Fibroblast of pulmonary artery (primary cell): ENCODE measurements at regions not wholly inside any gene's neighbourhood (a gene's known extent, or its start where the extent isn't known, plus 50 kb on each side); places are given as distances from the start of the nearest gene placed in this dataset.

Experiments
- DNase-seq: peaks from one replicate; pipeline ENCODE4 v3.0.0-alpha.2; 2010; ENCODE audit warnings: low read depth
- H3K4me3 ChIP-seq: replicated peaks from 2 replicates; pipeline ENCODE4 v1.5.1; 2011; ENCODE audit warnings: low read depth, mild to moderate bottlenecking, control low read depth, low read length, moderate library complexity
- TF ChIP-seq, protein P1 (sequence below): IDR thresholded peaks from 2 replicates; pipeline ENCODE4 v1.5.1; 2011; ENCODE audit warnings: mild to moderate bottlenecking, control low read depth, low read length, inconsistent platforms; ENCODE audit errors: missing control alignments

DNA sequence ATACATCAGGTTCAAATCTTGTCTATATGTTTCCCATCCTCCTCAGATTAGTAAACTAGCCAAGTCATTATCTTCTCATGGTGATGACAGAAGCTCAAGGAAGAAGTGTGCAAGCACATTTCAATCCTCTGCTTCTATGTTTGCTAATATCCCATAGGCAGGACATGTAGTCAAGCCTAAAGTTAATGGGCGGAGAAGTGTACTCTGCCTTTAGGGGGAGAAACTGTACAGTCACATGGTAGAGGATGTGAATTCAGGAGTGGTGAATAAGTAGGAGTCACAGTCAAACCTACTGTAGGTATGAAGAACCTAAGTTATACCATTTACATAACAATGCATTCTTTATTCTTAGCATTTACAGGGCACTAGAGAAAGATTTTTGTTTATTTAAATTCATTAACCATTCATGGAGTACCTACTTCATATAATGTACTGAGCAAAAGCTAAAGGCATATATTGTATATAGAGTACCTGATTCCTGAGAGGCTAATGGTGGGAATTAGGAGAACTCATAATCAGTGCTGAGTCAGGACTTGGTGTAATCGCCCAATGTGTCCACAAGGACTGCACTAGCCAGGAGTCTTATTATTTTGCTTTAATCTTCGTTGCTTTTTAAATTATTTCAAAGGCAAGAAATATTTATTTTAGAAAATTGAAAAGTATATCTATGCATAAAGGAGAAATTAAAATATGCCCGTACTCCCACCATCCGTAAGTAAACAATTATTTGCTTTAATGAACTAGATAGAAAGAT is 394.3 kb upstream of the ETAA1 start:
- H3K4me3 ChIP-seq: no peak overlapping the region
- TF ChIP-seq, protein P1, sequence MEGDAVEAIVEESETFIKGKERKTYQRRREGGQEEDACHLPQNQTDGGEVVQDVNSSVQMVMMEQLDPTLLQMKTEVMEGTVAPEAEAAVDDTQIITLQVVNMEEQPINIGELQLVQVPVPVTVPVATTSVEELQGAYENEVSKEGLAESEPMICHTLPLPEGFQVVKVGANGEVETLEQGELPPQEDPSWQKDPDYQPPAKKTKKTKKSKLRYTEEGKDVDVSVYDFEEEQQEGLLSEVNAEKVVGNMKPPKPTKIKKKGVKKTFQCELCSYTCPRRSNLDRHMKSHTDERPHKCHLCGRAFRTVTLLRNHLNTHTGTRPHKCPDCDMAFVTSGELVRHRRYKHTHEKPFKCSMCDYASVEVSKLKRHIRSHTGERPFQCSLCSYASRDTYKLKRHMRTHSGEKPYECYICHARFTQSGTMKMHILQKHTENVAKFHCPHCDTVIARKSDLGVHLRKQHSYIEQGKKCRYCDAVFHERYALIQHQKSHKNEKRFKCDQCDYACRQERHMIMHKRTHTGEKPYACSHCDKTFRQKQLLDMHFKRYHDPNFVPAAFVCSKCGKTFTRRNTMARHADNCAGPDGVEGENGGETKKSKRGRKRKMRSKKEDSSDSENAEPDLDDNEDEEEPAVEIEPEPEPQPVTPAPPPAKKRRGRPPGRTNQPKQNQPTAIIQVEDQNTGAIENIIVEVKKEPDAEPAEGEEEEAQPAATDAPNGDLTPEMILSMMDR: peak; percentile 15
- no peak for DNase-seq

DNA sequence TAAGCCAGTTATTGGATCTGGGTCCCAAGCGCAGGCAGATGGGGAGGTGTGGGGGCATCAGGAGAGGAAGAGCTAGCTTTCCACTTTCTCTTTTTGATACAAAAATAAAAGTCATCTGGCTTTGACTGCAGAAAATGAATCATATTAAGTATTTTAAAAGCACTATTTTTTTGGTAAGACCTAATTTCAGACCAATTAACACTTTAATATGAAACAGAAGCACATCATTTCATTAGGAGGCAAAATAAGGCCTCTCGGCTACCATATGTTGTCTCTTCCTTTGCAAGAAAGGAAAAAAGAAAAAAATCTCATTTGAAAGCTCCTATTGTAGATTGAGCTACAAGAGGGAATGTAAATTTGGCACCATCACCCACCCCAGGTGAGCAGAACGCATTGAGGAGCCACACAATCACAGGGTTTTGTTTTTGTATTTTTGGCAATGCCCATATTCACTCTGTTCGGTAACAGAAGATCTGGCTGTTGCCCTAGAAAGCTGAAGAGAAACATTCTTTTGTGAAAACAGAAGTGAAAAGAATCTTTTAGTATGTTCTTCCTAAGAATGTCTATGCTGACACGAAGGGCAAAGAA is 390.7 kb upstream of the ETAA1 start:
- H3K4me3 ChIP-seq: no peak overlapping the region
- no peak for DNase-seq
- TF ChIP-seq, protein P1: no peak

DNA sequence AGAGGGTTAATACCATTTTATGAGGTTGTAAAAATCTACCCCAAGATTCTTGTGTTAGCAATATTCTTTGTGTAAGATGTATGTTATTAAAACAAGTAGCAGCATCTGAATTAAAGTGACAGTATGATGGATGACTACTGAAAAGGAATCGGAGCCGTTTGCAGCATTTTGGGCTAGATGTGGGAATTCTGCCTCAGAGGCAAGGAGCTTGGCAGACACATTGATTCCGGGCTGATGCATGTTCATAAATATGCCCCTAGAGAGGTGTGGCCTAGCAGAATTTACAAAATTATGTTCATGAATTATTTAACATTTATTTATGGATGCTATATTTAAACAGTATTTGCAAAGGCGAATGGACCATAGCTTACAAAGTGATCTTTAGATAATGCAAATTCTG is 389.0 kb upstream of the ETAA1 start:
- H3K4me3 ChIP-seq: no peak overlapping the region
- TF ChIP-seq, protein P1: no peak
- DNase-seq: no peak

DNA sequence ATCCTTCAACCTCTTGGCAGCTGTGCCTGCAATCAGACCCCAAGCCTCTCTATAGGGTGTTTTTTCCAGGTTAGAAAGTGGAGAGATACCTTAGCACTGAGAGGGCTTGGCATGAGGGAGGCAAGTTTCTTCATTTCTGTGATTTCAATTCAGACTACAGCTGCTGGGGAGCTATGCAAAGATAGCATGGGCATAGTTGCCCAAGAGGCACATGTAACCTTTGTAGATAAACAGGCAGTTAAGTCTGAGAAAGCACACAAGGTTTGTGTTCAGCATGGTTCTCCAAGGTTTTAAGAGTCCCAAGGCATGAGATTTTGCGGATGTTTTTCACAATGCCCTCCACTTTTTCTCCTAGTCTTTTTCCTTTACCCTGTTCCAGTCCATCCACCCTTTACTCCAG is 385.0 kb upstream of the ETAA1 start:
- no peak for DNase-seq
- no peak overlapping the region for H3K4me3 ChIP-seq
- TF ChIP-seq, protein P1: no peak

DNA sequence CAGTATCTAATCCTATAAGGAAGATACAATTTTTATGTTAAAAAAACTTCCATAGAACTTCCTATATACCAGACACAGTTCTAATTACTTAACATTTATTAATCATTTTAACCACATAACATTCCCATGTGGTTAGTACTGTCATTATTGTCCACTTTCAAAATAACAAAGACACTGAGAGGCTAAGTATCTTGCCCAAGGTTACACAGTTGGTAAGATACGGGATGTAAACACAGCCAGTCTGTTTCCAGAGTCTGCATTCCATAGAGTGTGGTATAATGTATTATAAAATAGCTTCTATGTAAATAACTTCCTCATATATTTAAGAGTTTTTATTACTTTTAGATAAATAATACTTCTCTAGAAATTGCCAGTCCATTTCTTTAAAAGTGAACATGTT is 383.3 kb upstream of the ETAA1 start:
- H3K4me3 ChIP-seq: no peak overlapping the region
- no peak for DNase-seq
- TF ChIP-seq, protein P1: no peak

DNA sequence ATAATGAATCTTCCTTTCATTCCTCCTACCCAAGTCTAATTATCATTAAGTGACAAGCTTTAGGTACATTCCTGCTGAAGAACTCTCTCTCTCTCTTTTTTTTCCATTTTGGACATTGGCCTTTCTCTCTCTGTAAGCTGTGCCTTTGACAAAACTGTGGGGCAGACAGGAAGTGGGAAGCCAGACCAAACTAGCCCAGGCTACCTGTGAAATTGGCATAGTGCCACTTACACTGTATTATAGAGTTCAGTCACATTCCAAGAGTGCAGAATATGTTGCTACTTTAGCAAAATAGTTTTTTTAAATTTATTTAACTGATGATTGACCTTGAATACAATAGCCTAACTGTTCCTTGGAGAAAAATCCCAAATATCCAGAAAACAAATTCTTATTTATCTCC is 381.5 kb upstream of the ETAA1 start:
- DNase-seq: no peak
- TF ChIP-seq, protein P1: no peak
- no peak overlapping the region for H3K4me3 ChIP-seq

DNA sequence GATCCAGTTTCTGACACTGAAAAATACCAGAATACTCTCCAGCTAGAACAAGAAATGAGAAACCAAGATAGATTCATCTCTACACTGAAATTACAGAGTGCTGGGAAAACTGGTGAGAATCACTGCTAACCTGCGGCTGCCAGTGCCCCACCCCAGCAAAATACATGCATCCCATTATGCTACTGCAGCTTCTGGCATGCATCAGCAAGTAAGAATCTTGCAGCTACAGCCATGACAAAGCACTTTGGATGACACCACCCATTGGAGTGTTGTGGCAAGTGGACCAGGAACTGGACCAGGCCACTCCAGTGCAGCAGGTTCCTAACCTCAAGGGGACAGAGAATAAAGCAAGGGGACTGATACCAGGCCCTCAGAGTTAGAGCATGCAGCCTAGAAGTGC is 378.8 kb upstream of the ETAA1 start:
- DNase-seq: no peak
- TF ChIP-seq, protein P1: no peak
- no peak overlapping the region for H3K4me3 ChIP-seq
